ENCODE measurements at regions not wholly inside any gene's neighbourhood (a gene's known extent, or its start where the extent isn't known, plus 50 kb on each side); places are given as distances from the start of the nearest gene placed in this dataset.

- Histone ChIP-seq H4K20me1 (ENCODE audit: insufficient read depth, low read length) (no peaks in the 10 kb centered on the region), H3K14ac (replicated peaks; ENCODE audit: low read depth, low read length) (no peak overlapping the region), H3K56ac (ENCODE audit: extremely low read depth, insufficient read depth, low read length) (no peak overlapping the region), H3K4ac (ENCODE audit: low read depth, low read length) (no peak overlapping the region), H3K36me3 (ENCODE audit: control insufficient read depth, insufficient read depth, low read length) (no peaks in the 10 kb centered on the region), H2AFZ (replicated peaks; ENCODE audit: low read length, poor library complexity) (no peak overlapping the region), H3K9ac (ENCODE audit: low read depth, low read length) (no peak overlapping the region), H3K4me2 (ENCODE audit: low read depth, low read length) (no peak overlapping the region), H3K9me1 (ENCODE audit: insufficient read depth, low read length) (no peaks in the 10 kb centered on the region), H4K5ac (ENCODE audit: low read depth, low read length) (no peak overlapping the region), H4K8ac (ENCODE audit: low read depth in 2 of 2, low read length in 2 of 2) (no peak overlapping the region), H2BK15ac (ENCODE audit: low read depth, low read length) (no peak overlapping the region), H3K4me3 (ENCODE audit: insufficient read depth, low read depth, low read length) (no peak overlapping the region), H2BK5ac (ENCODE audit: low read depth, low read length, poor library complexity, severe bottlenecking) (no peak overlapping the region), H3K27me3 (ENCODE audit: control insufficient read depth, insufficient read depth, low read length) (no peaks in the 10 kb centered on the region), H3K79me1 (ENCODE audit: low read depth in 1 of 2, low read length in 2 of 2) (no peaks in the 10 kb centered on the region), H4K91ac (ENCODE audit: insufficient read depth, low read depth, low read length) (no peak overlapping the region), H2AK5ac (ENCODE audit: low read depth, low read length) (no peak overlapping the region), H3K23ac (ENCODE audit: low read depth, low read length) (no peak overlapping the region), H3K27ac (ENCODE audit: insufficient read depth, low read length) (no peak overlapping the region), H2AK9ac (replicated peaks; ENCODE audit: low read depth, low read length, poor library complexity) (no peak overlapping the region), H2BK20ac (ENCODE audit: low read depth, low read length) (no peak overlapping the region), H3K9me3 (ENCODE audit: control insufficient read depth, insufficient read depth, low read length) (peaks cover 5% of the 10 kb centered on the region; the same call in 1 of the 2 replicates), H3K4me1 (ENCODE audit: control insufficient read depth, insufficient read depth, low read length) (no peaks in the 10 kb centered on the region), H3K18ac (ENCODE audit: low read depth, low read length) (no peak overlapping the region), H2BK120ac (ENCODE audit: low read depth, low read length) (no peak overlapping the region)
- BruUV-seq (replicated peaks): no TSS peak
- dilution Hi-C loops (cut with HindIII; ENCODE audit: low sequenced_read_pairs, unreplicated experiment) (no loop called here), in situ Hi-C loops (cut with MboI; ENCODE audit: low sequenced_read_pairs) (no loop called here), intact Hi-C loops (cut with micrococcal nuclease) (no loop called here)
- DNase-seq: no peak
- ChIA-PET POLR2A (ENCODE audit: unreplicated experiment) (no interaction called here), CTCF (interaction anchor here (0.6 kb wide), 1 partner anchor 9 kb away, joined by 3 read pairs; no protein-coding TSS in a partner anchor)
- no peak for TF ChIP-seq RFX5 (IDR thresholded peaks at IDR 0.05; ENCODE audit: low read depth, low read length)
- no peak for TF ChIP-seq MAFK (IDR thresholded peaks at IDR 0.05; ENCODE audit: low read depth, low read length)
- TF ChIP-seq, protein P1, sequence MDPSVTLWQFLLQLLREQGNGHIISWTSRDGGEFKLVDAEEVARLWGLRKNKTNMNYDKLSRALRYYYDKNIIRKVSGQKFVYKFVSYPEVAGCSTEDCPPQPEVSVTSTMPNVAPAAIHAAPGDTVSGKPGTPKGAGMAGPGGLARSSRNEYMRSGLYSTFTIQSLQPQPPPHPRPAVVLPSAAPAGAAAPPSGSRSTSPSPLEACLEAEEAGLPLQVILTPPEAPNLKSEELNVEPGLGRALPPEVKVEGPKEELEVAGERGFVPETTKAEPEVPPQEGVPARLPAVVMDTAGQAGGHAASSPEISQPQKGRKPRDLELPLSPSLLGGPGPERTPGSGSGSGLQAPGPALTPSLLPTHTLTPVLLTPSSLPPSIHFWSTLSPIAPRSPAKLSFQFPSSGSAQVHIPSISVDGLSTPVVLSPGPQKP (IDR thresholded peaks at IDR 0.05; ENCODE audit: borderline replicate concordance, low read depth, low read length): no peak
- TF ChIP-seq NFE2L2 (IDR thresholded peaks at IDR 0.05; ENCODE audit: low read depth, low read length): no peak
- TF ChIP-seq CHD1 (IDR thresholded peaks at IDR 0.05; ENCODE audit: low read depth, low read length): no peak
- no peak for TF ChIP-seq USF2 (IDR thresholded peaks at IDR 0.05; ENCODE audit: low read depth, low read length)
- no peak for TF ChIP-seq MAZ (IDR thresholded peaks at IDR 0.05; ENCODE audit: borderline replicate concordance, low read depth, low read length)
- no peak for TF ChIP-seq RCOR1 (IDR thresholded peaks at IDR 0.05; ENCODE audit: insufficient replicate concordance, low read length)
- TF ChIP-seq FOS (IDR thresholded peaks at IDR 0.05; ENCODE audit: low read depth, low read length): no peak
- no peak for TF ChIP-seq CTCF (conservative IDR thresholded peaks at IDR 0.05; ENCODE audit: low read depth, low read length)
- TF ChIP-seq MXI1 (IDR thresholded peaks at IDR 0.05; ENCODE audit: borderline replicate concordance, low read depth, low read length): no peak
- TF ChIP-seq RAD21 (IDR thresholded peaks at IDR 0.05; ENCODE audit: low read length): no peak
- no peak for TF ChIP-seq BHLHE40 (IDR thresholded peaks at IDR 0.05; ENCODE audit: low read depth, low read length)
- TF ChIP-seq POLR2A (IDR thresholded peaks at IDR 0.05; ENCODE audit: low read depth, low read length): no peak
- no peak for TF ChIP-seq SMC3 (IDR thresholded peaks at IDR 0.05; ENCODE audit: low read depth, low read length)
- no peak for TF ChIP-seq CEBPB (IDR thresholded peaks at IDR 0.05; ENCODE audit: low read depth, low read length)
- no peak for ATAC-seq (ENCODE audit: low read depth)
Observed at GRCh38 chr17:54493691-54494090, 407.0 kb upstream of the TOM1L1 start.

All from IMR-90 (cell line).